SH-SY5Y (cell line): ENCODE measurements at regions not wholly inside any gene's neighbourhood (a gene's known extent, or its start where the extent isn't known, plus 50 kb on each side); places are given as distances from the start of the nearest gene placed in this dataset.

ENCODE experiments used
- GATA2 ChIP-seq: IDR thresholded peaks from 2 replicates; pipeline ENCODE4 v1.6.1; 2011; ENCODE audit warnings: mild to moderate bottlenecking, low read depth, low read length
- GATA3 ChIP-seq: IDR thresholded peaks from 2 replicates; pipeline ENCODE4 v1.6.1; 2011; ENCODE audit warnings: low read depth, mild to moderate bottlenecking, low read length, moderate library complexity

DNA sequence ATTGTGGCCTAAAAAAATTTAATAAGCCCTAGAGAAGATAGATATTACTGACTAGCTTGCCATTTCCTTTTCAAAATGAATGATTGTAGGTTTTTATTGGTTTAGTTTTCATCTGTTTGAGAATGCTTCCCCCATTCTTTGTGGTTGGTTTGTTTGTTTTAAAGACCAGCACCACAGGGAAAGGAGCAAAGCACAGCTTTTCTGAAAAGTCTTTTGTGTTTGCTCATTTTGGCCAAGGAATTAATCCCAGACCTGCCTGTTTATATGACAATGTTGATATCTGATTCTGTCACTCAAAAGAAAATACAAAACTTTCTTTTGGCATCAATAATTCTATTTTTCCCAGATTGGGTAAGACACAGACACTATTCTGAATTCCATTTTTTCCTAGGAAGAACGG, 312.5 kb upstream of the FLRT2 start:
- no peak for TF ChIP-seq GATA3
- no peak for TF ChIP-seq GATA2

- TF ChIP-seq GATA3 (no peak), GATA2 (no peak)
Measured at GRCh38 chr14:85218982-85219381, 311.0 kb upstream of the FLRT2 start.

DNA sequence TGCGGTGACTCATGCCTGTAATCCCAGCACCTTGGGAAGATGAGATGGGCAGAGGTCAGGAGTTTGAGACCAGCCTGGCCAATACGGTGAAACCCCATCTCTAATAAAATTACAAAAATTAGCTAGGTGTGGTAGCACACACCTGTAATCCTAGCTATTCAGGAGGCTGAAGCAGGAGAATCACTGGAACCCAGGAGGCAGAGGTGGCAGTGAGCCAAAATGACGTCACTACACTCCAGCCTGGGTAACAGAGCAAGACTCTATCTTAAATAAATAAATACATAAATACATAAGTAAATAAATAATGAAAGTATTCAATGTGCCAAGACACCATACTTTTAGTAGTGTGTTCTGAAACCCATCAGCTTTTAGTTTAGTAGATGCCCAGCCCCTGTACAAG, 308.1 kb upstream of the FLRT2 start:
- TF ChIP-seq GATA3 (no peak), GATA2 (no peak)

DNA sequence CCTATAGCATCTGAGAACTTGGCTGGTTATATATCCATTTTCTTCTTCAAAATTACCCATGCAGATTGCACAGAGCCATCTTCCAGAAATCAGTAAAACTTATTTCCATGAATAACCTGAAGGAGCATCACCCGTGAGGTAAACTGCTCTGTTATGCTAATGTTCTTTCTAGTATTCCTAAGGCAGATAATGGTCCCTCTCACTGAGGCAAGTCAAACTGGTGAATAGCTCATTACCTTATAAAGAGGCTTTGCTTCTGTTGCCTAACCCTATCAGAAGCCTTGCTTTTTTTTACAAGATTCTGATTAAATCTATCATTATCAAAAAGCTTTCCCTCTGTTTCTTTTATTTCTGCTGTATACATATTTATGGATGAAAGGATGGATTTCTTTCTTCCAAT, 307.6 kb upstream of the FLRT2 start:
- TF ChIP-seq GATA3 (no peak), GATA2 (no peak)

DNA sequence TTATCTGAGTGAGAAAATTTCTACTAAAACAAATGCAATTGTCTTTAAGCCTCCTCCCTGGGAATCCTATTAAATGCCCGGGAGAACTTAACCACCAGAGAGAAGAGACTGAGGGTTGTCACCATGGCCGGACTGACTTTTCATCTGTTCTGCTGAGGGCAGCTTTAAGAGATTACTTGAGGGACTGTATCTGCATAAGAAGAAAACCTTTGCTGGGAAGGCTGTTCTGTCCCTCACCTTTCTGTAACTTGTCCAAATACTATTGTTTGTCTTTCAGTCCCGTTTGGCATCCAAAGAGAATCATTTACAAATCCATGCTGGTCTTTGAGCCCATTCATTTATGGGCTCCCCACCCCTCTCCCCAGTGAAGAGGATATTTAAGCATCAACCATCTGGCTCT, 306.3 kb upstream of the FLRT2 start:
- TF ChIP-seq GATA3 (no peak), GATA2 (no peak)

DNA sequence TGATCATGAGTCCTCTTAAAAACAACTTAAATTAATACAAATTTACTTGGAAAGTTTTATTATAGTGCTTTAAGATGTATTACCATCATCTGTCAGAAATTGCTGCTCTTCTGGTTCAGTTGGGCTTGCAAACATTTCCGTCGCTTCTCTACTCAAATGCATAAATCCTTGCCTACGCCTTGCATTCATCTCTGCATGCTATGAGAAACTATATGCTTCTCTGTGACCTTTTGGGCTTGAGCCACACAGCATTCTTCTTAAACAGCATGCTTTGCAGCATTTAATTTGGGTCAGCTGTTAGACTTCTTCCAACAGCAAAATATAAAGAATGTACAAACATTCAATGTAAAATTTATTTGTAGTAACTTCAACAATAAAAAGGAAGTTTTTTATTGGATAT, 305.7 kb upstream of the FLRT2 start:
- no peak for TF ChIP-seq GATA3
- TF ChIP-seq GATA2, result no peak

DNA sequence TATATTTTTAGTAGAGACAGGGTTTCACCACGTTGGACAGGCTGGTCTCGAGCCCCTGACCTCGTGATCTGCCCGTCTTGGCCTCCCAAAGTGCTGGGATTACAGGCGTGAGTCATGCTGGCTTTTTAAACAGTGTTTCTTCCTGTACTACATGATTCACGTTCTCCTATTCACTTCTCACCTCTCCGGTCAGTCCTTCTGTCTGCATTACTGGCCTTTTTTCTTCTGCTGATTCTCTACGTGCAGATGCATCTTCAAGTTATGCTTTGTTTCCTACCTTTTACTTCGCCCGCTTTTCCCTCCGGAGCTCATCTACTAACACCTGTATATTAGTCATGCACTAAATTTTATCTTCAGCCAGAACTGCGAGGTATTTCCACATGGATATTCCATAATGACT, 296.2 kb upstream of the FLRT2 start:
- TF ChIP-seq GATA3 (no peak), GATA2 (no peak)

DNA sequence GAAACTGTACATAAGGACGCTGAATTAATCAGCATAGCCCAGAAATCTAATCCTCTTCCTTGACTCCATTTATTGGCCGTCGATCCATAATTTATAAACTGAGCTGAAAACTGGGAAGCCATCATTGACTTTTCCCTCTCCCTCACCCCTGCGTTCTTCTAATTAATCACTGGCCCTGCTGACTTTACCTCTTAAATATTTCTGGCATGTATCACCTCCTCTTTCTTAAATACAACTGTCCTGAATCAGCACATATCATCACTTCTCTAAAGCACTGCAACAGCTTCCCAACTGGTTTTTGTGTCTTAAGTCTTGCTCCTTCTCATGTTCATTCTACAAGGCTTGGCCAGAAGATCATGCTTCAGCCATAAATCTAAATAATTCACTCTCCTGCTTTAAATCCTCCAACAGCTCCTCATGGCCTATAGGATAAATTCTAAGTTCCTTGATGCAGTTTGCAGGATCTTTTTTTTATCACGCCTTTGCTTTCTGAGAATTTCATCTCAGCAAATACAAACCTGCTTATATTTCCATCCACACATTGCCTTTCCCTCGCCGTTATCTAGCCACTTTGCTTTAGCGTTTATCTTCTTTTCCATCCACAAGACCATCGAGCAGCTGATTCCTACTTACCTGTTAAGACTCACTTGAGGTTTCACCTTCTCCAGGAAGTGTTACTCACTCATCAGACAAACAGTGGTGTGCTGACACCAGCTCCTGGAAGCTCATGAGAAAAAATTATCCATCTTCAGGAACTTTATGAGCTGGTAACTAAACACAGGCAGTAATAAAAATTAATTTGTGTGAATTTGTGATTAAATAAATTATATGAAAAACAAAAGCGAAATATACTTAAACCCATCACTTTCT, 295.6 kb upstream of the FLRT2 start:
- TF ChIP-seq GATA2, result no peak
- TF ChIP-seq GATA3, result no peak

- TF ChIP-seq GATA2 (no peak), GATA3 (no peak)
Measured at GRCh38 chr14:85235868-85236267, 294.1 kb upstream of the FLRT2 start.

DNA sequence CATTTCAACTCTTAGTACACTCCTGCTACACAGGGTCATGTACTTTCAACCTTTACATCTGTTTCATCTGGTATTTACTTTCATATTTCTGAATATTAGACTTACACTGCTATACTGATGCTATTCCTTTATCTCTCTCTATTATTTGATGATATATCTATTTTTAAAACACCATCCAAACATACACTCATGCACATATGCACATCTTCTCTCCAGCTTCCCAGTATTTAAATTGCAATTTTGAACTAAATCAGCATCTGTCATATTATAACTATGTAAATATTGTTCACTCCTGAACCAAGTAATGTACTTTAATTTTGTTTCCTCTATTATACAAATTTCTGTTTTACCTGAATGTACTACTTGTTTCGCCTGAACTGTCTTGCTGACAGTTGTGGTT, 293.6 kb upstream of the FLRT2 start:
- TF ChIP-seq GATA2 (no peak), GATA3 (no peak)

DNA sequence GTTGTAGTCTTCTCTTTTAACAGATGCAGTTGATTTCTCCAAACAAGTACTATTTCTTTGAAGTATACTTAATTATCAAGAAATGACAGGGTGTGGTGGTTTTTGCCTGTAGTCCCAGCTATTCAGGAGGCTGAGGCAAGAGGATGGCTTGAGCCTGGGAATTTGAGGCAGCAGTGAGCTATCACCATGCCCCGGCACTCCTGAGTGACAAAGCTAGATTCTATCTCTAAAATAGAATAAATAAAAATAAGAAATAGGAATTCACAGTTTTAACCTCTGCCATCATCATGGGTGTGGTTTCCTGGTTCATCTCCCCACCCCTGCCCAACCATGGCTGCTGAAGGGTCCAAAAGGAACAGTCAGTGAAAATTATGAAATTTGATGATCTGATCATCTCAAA, 290.2 kb upstream of the FLRT2 start:
- TF ChIP-seq GATA2 (no peak), GATA3 (no peak)

DNA sequence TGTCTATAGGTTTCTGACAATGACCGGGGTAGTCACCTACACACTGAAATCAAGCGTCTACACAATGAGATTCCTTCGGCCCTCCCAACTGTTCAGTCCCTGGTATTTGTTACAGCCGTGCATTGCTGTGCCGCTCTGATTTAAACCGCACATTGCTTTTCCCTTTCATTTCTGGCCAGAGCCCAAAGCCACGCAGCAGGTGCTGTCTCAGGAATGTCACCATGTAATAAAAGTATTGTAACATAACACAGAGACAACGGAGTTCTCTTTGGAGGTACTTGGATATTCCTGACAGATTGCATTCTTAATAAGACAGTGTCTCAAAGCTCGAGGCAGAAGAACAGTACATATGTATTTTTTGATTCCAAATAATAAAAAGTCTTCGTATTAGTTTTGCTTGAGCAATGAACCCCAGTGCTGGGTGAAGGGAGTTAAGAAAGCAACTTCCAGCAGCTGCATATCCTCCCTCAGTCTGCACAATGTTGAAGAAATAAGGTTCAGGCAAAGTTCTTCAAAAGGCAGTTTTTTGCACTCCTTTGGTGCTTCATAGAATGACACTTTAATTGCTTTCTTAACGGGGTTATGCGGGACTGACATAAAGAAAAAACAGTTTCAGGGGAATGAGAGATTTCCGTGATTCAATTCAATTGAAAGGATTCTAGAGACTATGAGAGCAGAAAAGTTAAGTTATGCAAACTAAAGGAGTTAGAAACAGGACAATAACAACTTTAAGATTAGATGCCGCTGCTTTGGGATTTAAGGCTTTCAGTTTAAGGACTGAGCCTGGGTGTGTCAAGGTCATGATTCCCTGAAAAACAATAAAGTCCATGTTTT, 288.7 kb upstream of the FLRT2 start:
- TF ChIP-seq GATA3 (no peak), GATA2 (no peak)

GRCh38 chr14:85242666-85243065, 287.3 kb upstream of the FLRT2 start:
- TF ChIP-seq GATA2, result no peak
- TF ChIP-seq GATA3, result no peak

DNA sequence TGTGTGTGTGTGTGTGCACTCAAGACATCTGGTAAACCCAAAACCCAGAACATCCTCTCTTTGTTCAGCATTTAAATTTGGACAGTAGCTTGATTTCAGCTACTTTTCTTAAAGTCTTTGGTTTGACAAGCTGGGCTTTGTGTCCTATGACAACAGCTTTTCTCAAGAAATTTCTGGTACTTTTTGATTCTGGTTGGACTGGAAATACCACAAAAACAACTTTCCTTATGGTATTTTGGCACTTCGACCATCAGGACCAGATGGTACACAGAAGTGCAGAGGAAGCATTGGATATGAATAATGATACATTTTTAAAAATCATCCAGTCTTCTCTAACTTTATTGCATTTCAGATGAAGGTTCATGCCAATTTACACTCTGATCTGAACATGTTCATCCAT, 286.6 kb upstream of the FLRT2 start:
- TF ChIP-seq GATA2 (no peak), GATA3 (no peak)

DNA sequence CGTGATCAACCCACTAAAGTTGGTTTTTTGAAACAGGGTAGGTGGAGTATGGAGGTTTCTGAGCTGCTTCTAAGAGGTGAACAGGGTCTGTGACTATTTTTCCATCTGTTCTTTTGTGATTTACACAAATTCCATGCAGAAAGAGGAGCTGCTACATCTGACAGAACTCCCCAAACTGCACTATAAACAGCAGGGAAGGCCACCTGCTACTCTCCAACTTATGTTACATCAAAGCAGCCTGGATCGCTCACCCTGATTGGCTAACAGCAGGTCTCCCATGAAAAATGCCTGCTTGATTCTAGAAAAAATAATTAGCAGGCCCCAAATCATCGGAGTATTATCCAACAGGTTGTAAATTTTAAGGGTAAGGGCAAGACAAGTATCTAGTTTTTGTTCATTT, 282.9 kb upstream of the FLRT2 start:
- TF ChIP-seq GATA2 (no peak), GATA3 (no peak)
